Neural progenitor cell (in vitro differentiated cells): ENCODE measurements at regions not wholly inside any gene's neighbourhood (a gene's known extent, or its start where the extent isn't known, plus 50 kb on each side); places are given as distances from the start of the nearest gene placed in this dataset.

ENCODE experiments used
- DNase-seq: peaks from one replicate; pipeline ENCODE4 v3.0.0-alpha.2; 2016; ENCODE audit warnings: low spot score
- H2AFZ ChIP-seq: fragments of 200-600 bp; sonication (generic); replicated peaks from 2 replicates; pipeline ENCODE4 v1.6.1; 2016; ENCODE audit warnings: antibody characterized with exemption
- H3F3A ChIP-seq: fragments of 200-600 bp; sonication (generic); 2 replicates; pipeline ENCODE4 v1.6.1; 2016; ENCODE audit warnings: antibody characterized with exemption, low read depth
- H3K27ac ChIP-seq: fragments of 200-600 bp; sonication (generic); 2 replicates; pipeline ENCODE4 v1.5.1; 2016; ENCODE audit warnings: mild to moderate bottlenecking
- H3K27me3 ChIP-seq: fragments of 200-600 bp; sonication (generic); 2 replicates; pipeline ENCODE4 v1.6.1; 2016; ENCODE audit warnings: mild to moderate bottlenecking, moderate library complexity
- H3K36me3 ChIP-seq: fragments of 200-600 bp; sonication (generic); 2 replicates; pipeline ENCODE4 v1.5.1; 2016
- H3K4me1 ChIP-seq: fragments of 200-600 bp; sonication (generic); 2 replicates; pipeline ENCODE4 v1.6.1; 2016; ENCODE audit warnings: mixed run types
- H3K4me2 ChIP-seq: fragments of 200-600 bp; sonication (generic); 2 replicates; pipeline ENCODE4 v1.6.1; 2016
- H3K4me3 ChIP-seq: fragments of 200-600 bp; sonication (generic); 2 replicates; pipeline ENCODE4 v1.5.1; 2016
- H3K79me2 ChIP-seq: fragments of 200-600 bp; sonication (generic); 2 replicates; pipeline ENCODE4 v1.6.1; 2016; ENCODE audit warnings: low read depth
- H3K9ac ChIP-seq: fragments of 200-600 bp; sonication (generic); 2 replicates; pipeline ENCODE4 v1.6.1; 2016
- H3K9me3 ChIP-seq: fragments of 200-600 bp; sonication (generic); 2 replicates; pipeline ENCODE4 v1.5.1; 2016; ENCODE audit warnings: low read depth
- H4K20me1 ChIP-seq: fragments of 200-600 bp; sonication (generic); 2 replicates; pipeline ENCODE4 v1.6.1; 2016; ENCODE audit warnings: low read depth
- H3K27ac Mint-ChIP-seq: 3 replicates; pipeline ENCODE4 v1.8.0; 2021; ENCODE audit warnings: mixed read lengths
- H3K27me3 Mint-ChIP-seq: 2 replicates; pipeline ENCODE4 v1.8.0; 2022; ENCODE audit warnings: low read depth, mild to moderate bottlenecking, inconsistent platforms, moderate library complexity, mixed read lengths; ENCODE audit not compliant: insufficient read depth
- H3K36me3 Mint-ChIP-seq: 3 replicates; pipeline ENCODE4 v1.8.0; 2021; ENCODE audit warnings: mixed read lengths
- H3K4me1 Mint-ChIP-seq: 3 replicates; pipeline ENCODE4 v1.8.0; 2021; ENCODE audit warnings: mixed read lengths
- H3K4me3 Mint-ChIP-seq: 3 replicates; pipeline ENCODE4 v1.8.0; 2021; ENCODE audit warnings: mild to moderate bottlenecking, moderate library complexity, mixed read lengths
- H3K9me3 Mint-ChIP-seq: 3 replicates; pipeline ENCODE4 v1.8.0; 2020; ENCODE audit warnings: mixed read lengths
- CTCF ChIP-seq: fragments of 200-600 bp; sonication (generic); IDR thresholded peaks from 2 replicates; pipeline ENCODE4 v1.5.1; 2017; ENCODE audit warnings: antibody characterized with exemption, mild to moderate bottlenecking
- EZH2 ChIP-seq: fragments of 200-600 bp; sonication (generic); IDR thresholded peaks from 2 replicates; pipeline ENCODE4 v1.6.1; 2017; ENCODE audit warnings: antibody characterized with exemption, mild to moderate bottlenecking, moderate library complexity
- EZH2phosphoT487 ChIP-seq: fragments of 200-600 bp; sonication (generic); IDR thresholded peaks from 2 replicates; pipeline ENCODE4 v1.6.1; 2017; ENCODE audit warnings: antibody characterized with exemption

- no peak overlapping the region for H2AFZ ChIP-seq
These were observed 126.8 kb upstream of the TMEM170B start for GRCh38 chr6:11410539-11411307.

GRCh38 chr6:11409371-11409770, 128.2 kb upstream of the TMEM170B start:
- Histone ChIP-seq H3K36me3 (no peaks in the 10 kb centered on the region), H3K4me3 (no peak overlapping the region), H3K79me2 (no peaks in the 10 kb centered on the region), H3K9ac (no peak overlapping the region), H3K27ac (no peak overlapping the region), H3K27me3 (no peaks in the 10 kb centered on the region), H2AFZ (no peak overlapping the region), H3F3A (peaks cover 15% of the 10 kb centered on the region), H3K4me2 (no peak overlapping the region), H4K20me1 (no peaks in the 10 kb centered on the region), H3K4me1 (peaks cover 17% of the 10 kb centered on the region), H3K9me3 (no peaks in the 10 kb centered on the region)
- no peaks in the 10 kb centered on the region for H3K27me3 Mint-ChIP-seq
- H3K4me3 Mint-ChIP-seq = no peak overlapping the region
- H3K27ac Mint-ChIP-seq = no peak overlapping the region
- H3K36me3 Mint-ChIP-seq = no peaks in the 10 kb centered on the region
- H3K9me3 Mint-ChIP-seq = no peaks in the 10 kb centered on the region
- H3K4me1 Mint-ChIP-seq = peaks cover 11% of the 10 kb centered on the region
- TF ChIP-seq EZH2phosphoT487 (no peak), CTCF (no peak), EZH2 (no peak)
- DNase-seq = no peak

More at GRCh38 chr6:11410539-11411307, 126.8 kb upstream of the TMEM170B start:
- H4K20me1 ChIP-seq = no peaks in the 10 kb centered on the region
- H3K4me1 Mint-ChIP-seq = peaks cover 6% of the 10 kb centered on the region
- H3K36me3 ChIP-seq = no peaks in the 10 kb centered on the region
- H3K9me3 Mint-ChIP-seq = no peaks in the 10 kb centered on the region
- no peak overlapping the region for H3K27ac ChIP-seq
- TF ChIP-seq CTCF (no peak), EZH2phosphoT487 (no peak), EZH2 (no peak)
- no peak overlapping the region for H3K4me2 ChIP-seq
- peaks cover 10% of the 10 kb centered on the region for H3K4me1 ChIP-seq
- H3K27me3 Mint-ChIP-seq = no peaks in the 10 kb centered on the region
- no peaks in the 10 kb centered on the region for H3K9me3 ChIP-seq
- no peaks in the 10 kb centered on the region for H3K79me2 ChIP-seq
- peaks cover 15% of the 10 kb centered on the region for H3F3A ChIP-seq
- no peak overlapping the region for H3K4me3 ChIP-seq
- no peak overlapping the region for H3K9ac ChIP-seq
- H3K4me3 Mint-ChIP-seq = no peak overlapping the region
- DNase-seq = no peak
- H3K27ac Mint-ChIP-seq = no peak overlapping the region
- H3K36me3 Mint-ChIP-seq = no peaks in the 10 kb centered on the region
- no peaks in the 10 kb centered on the region for H3K27me3 ChIP-seq

- DNase-seq = no peak
- H3K4me1 Mint-ChIP-seq = peaks cover 15% of the 10 kb centered on the region
These were observed 130.1 kb upstream of the TMEM170B start for GRCh38 chr6:11407414-11407813.

More at GRCh38 chr6:11407414-11407813, 130.1 kb upstream of the TMEM170B start:
- Mint-ChIP-seq H3K27ac (no peak overlapping the region), H3K27me3 (peaks cover 2% of the 10 kb centered on the region), H3K4me3 (no peak overlapping the region), H3K9me3 (peaks cover 6% of the 10 kb centered on the region), H3K36me3 (no peaks in the 10 kb centered on the region)
- Histone ChIP-seq H3K36me3 (no peaks in the 10 kb centered on the region), H4K20me1 (no peaks in the 10 kb centered on the region), H3K4me2 (no peak overlapping the region), H3K79me2 (no peaks in the 10 kb centered on the region), H3K9me3 (no peaks in the 10 kb centered on the region), H3K27me3 (no peaks in the 10 kb centered on the region), H3K27ac (no peak overlapping the region), H3K9ac (no peak overlapping the region), H3K4me1 (peaks cover 16% of the 10 kb centered on the region), H3K4me3 (no peak overlapping the region), H3F3A (peaks cover 9% of the 10 kb centered on the region), H2AFZ (no peak overlapping the region)
- no peak for TF ChIP-seq EZH2phosphoT487
- TF ChIP-seq CTCF = no peak
- TF ChIP-seq EZH2 = no peak
